ENCODE measurements at regions not wholly inside any gene's neighbourhood (a gene's known extent, or its start where the extent isn't known, plus 50 kb on each side); places are given as distances from the start of the nearest gene placed in this dataset.

GRCh38 chr10:16259726-16260125 is 177.1 kb upstream of the PTER start:
- H3K4me1 ChIP-seq (ENCODE audit: control insufficient read depth, extremely low read depth, insufficient read depth, low read length) = no peaks in the 10 kb centered on the region
- H3K4me2 ChIP-seq (ENCODE audit: insufficient read depth, low read length) = no peak overlapping the region
- dilution Hi-C loops (cut with MboI; ENCODE audit: extremely low pct_ligation_motif_present, low sequenced_read_pairs) = no loop called here
- ChIA-PET CTCF (no interaction called here), POLR2A (no interaction called here)
- intact Hi-C loops (cut with micrococcal nuclease) = no loop called here
- BruUV-seq (replicated peaks) = no TSS peak
- TF ChIP-seq MYC (IDR thresholded peaks at IDR 0.05; ENCODE audit: low read depth, low read length) (no peak), POLR2A (IDR thresholded peaks at IDR 0.05; ENCODE audit: low read depth, low read length) (no peak)
- no peaks in the 10 kb centered on the region for H3K36me3 ChIP-seq (ENCODE audit: control insufficient read depth in 2 of 2, extremely low read depth in 1 of 2, insufficient read depth in 2 of 2, low read length in 2 of 2)
- no peak overlapping the region for H3K27ac ChIP-seq (ENCODE audit: insufficient read depth, low read depth, low read length)
- no peak for DNase-seq (ENCODE audit: low read depth, low spot score)
- H3K79me2 ChIP-seq (ENCODE audit: control insufficient read depth, insufficient read depth, low read length) = no peaks in the 10 kb centered on the region
- H3K9ac ChIP-seq (replicated peaks; ENCODE audit: extremely low read depth, insufficient read depth, low read length) = no peak overlapping the region
- FAIRE-seq = no peak
- no peaks in the 10 kb centered on the region for H3K9me1 ChIP-seq (replicated peaks; ENCODE audit: control insufficient read depth, extremely low read depth, insufficient read depth, low read length)
- H4K20me1 ChIP-seq (replicated peaks; ENCODE audit: control insufficient read depth, extremely low read depth, insufficient read depth, low read length) = no peaks in the 10 kb centered on the region
- H3K27me3 ChIP-seq (ENCODE audit: control insufficient read depth in 2 of 2, insufficient read depth in 2 of 2, low read length in 2 of 2) = no peaks in the 10 kb centered on the region
- H3K9me3 ChIP-seq (replicated peaks; ENCODE audit: control insufficient read depth, insufficient read depth, low read length) = no peaks in the 10 kb centered on the region
- no peak overlapping the region for H2AFZ ChIP-seq (ENCODE audit: low read depth, low read length)
- no peak overlapping the region for H3K4me3 ChIP-seq (replicated peaks in 1 of 3; ENCODE audit: insufficient read depth in 1 of 3, low read depth in 1 of 3, low read length in 3 of 3)

GRCh38 chr10:16260388-16260787 is 176.4 kb upstream of the PTER start:
- DNase-seq (ENCODE audit: low read depth, low spot score) (no peak), FAIRE-seq (no peak)
- no peak overlapping the region for H3K4me2 ChIP-seq (ENCODE audit: insufficient read depth, low read length)
- H2AFZ ChIP-seq (ENCODE audit: low read depth, low read length) = no peak overlapping the region
- H3K27ac ChIP-seq (ENCODE audit: insufficient read depth, low read depth, low read length) = no peak overlapping the region
- POLR2A ChIA-PET = no interaction called here
- no peaks in the 10 kb centered on the region for H3K27me3 ChIP-seq (ENCODE audit: control insufficient read depth in 2 of 2, insufficient read depth in 2 of 2, low read length in 2 of 2)
- H3K9me3 ChIP-seq (replicated peaks; ENCODE audit: control insufficient read depth, insufficient read depth, low read length) = no peaks in the 10 kb centered on the region
- no TSS peak for BruUV-seq (replicated peaks)
- H3K9me1 ChIP-seq (replicated peaks; ENCODE audit: control insufficient read depth, extremely low read depth, insufficient read depth, low read length) = no peaks in the 10 kb centered on the region
- no peak overlapping the region for H3K4me3 ChIP-seq (replicated peaks in 1 of 3; ENCODE audit: insufficient read depth in 1 of 3, low read depth in 1 of 3, low read length in 3 of 3)
- H4K20me1 ChIP-seq (replicated peaks; ENCODE audit: control insufficient read depth, extremely low read depth, insufficient read depth, low read length) = no peaks in the 10 kb centered on the region
- no peaks in the 10 kb centered on the region for H3K36me3 ChIP-seq (ENCODE audit: control insufficient read depth in 2 of 2, extremely low read depth in 1 of 2, insufficient read depth in 2 of 2, low read length in 2 of 2)
- H3K9ac ChIP-seq (replicated peaks; ENCODE audit: extremely low read depth, insufficient read depth, low read length) = no peak overlapping the region
- CTCF ChIA-PET = no interaction called here
- H3K4me1 ChIP-seq (ENCODE audit: control insufficient read depth, extremely low read depth, insufficient read depth, low read length) = no peaks in the 10 kb centered on the region
- intact Hi-C loops (cut with micrococcal nuclease) = no loop called here
- dilution Hi-C loops (cut with MboI; ENCODE audit: extremely low pct_ligation_motif_present, low sequenced_read_pairs) = no loop called here
- H3K79me2 ChIP-seq (ENCODE audit: control insufficient read depth, insufficient read depth, low read length) = no peaks in the 10 kb centered on the region
- no peak for TF ChIP-seq FOS (IDR thresholded peaks at IDR 0.05; ENCODE audit: borderline replicate concordance, insufficient read depth, low read length)
- TF ChIP-seq POLR2A (IDR thresholded peaks at IDR 0.05; ENCODE audit: low read depth, low read length) = no peak
- TF ChIP-seq CTCF (IDR thresholded peaks at IDR 0.05; ENCODE audit: extremely low read depth in 1 of 2, insufficient read depth in 1 of 2, low read depth in 1 of 2, low read length in 2 of 2) = no peak
- no peak for TF ChIP-seq JUN (IDR thresholded peaks at IDR 0.05; ENCODE audit: borderline replicate concordance, insufficient read depth, insufficient read length, low read depth)
- TF ChIP-seq GATA2 (IDR thresholded peaks at IDR 0.05; ENCODE audit: insufficient read depth, insufficient read length, low read depth, low read length) = no peak
- no peak for TF ChIP-seq EZH2 (IDR thresholded peaks at IDR 0.05; ENCODE audit: borderline replicate concordance, low read depth, low read length, severe bottlenecking)
- no peak for TF ChIP-seq MAX (IDR thresholded peaks at IDR 0.05; ENCODE audit: insufficient read depth, insufficient read length)
- TF ChIP-seq POLR2AphosphoS5 (IDR thresholded peaks at IDR 0.05; ENCODE audit: insufficient read depth, low read depth, low read length) = no peak
- no peak for TF ChIP-seq MYC (IDR thresholded peaks at IDR 0.05; ENCODE audit: low read depth, low read length)

Data from endothelial cell of umbilical vein (primary cell).